Mucosa of descending colon (tissue), 3 donors: ENCODE measurements at regions not wholly inside any gene's neighbourhood (a gene's known extent, or its start where the extent isn't known, plus 50 kb on each side); places are given as distances from the start of the nearest gene placed in this dataset.

ENCODE experiments used
- ATAC-seq: fragments of 200-7000 bp; cut with Tn5 transposase; one replicate; pipeline ENCODE4 v1.9.1; 2020; ENCODE audit warnings: mild to moderate bottlenecking, moderate library complexity
- DNase-seq, 3 donors: peaks; one replicate each; pipeline ENCODE4 v3.0.0-alpha.2; 2020
- H3K36me3 ChIP-seq: fragments of 200-600 bp; one replicate; pipeline ENCODE4 v1.8.0; 2021; ENCODE audit warnings: low read depth, mild to moderate bottlenecking
- H3K4me1 ChIP-seq: fragments of 200-600 bp; one replicate; pipeline ENCODE4 v1.8.0; 2021; ENCODE audit warnings: low read depth, mild to moderate bottlenecking
- H3K4me3 ChIP-seq: fragments of 200-600 bp; one replicate; pipeline ENCODE4 v1.8.0; 2021; ENCODE audit warnings: mild to moderate bottlenecking
- H3K9me3 ChIP-seq: fragments of 200-600 bp; one replicate; pipeline ENCODE4 v1.8.0; 2021; ENCODE audit warnings: mild to moderate bottlenecking
- CTCF ChIP-seq: fragments of 200-600 bp; IDR thresholded peaks from one replicate; pipeline ENCODE4 v1.8.0; 2022; ENCODE audit warnings: antibody characterized with exemption, mild to moderate bottlenecking
- intact Hi-C, 2 donors: fragments of 100-400 bp; cut with DNase I in 1 of 2; cut with micrococcal nuclease in 1 of 2; formaldehyde crosslinking; loops; one replicate each; pipeline versions ENCODE4 v1.11.0 to v1.11.1; 2022; cut with DNase I, micrococcal nuclease
- donor health status: DM: no; HTN: no; CAD: no; lungs with moderate emphysema.
- donor health status: DM: no; HTN: no; CAD: no.
- donor health status: DM: no; HTN: yes; CAD: no.

GRCh38 chr18:60232541-60232940 is 140.0 kb downstream of the MC4R start:
- intact Hi-C loops, result loop anchor here in 1 of 2 donors (10.0 kb wide), 1 partner anchor 62 kb away; no protein-coding TSS in a partner anchor
- Histone ChIP-seq H3K4me1 (no peaks in the 10 kb centered on the region), H3K4me3 (no peak overlapping the region), H3K36me3 (no peaks in the 10 kb centered on the region), H3K9me3 (no peaks in the 10 kb centered on the region)
- no peak for TF ChIP-seq CTCF
- DNase-seq (no peak), ATAC-seq (peak; percentile 68)

GRCh38 chr18:60228609-60229595 is 143.7 kb downstream of the MC4R start:
- DNase-seq, result no peak
- H3K4me1 ChIP-seq, result no peaks in the 10 kb centered on the region

GRCh38 chr18:60215432-60215831 is 157.1 kb downstream of the MC4R start:
- Histone ChIP-seq H3K4me1 (no peaks in the 10 kb centered on the region), H3K9me3 (no peaks in the 10 kb centered on the region), H3K4me3 (no peak overlapping the region), H3K36me3 (no peaks in the 10 kb centered on the region)
- intact Hi-C loops, result no loop called here
- DNase-seq (no peak), ATAC-seq (no peak)
- no peak for TF ChIP-seq CTCF

More at GRCh38 chr18:60228609-60229595, 143.7 kb downstream of the MC4R start:
- Histone ChIP-seq H3K9me3 (no peaks in the 10 kb centered on the region), H3K36me3 (no peaks in the 10 kb centered on the region), H3K4me3 (no peak overlapping the region)
- no peak for TF ChIP-seq CTCF
- intact Hi-C loops, result no loop called here
- ATAC-seq, result no peak

- intact Hi-C loops, result no loop called here
Measured at GRCh38 chr18:60209042-60209441, 163.5 kb downstream of the MC4R start.

GRCh38 chr18:60202708-60203107 is 169.9 kb downstream of the MC4R start:
- DNase-seq (peak in 1 of 3 donors; percentile 9), ATAC-seq (peak; percentile 68)
- no peak for TF ChIP-seq CTCF
- Histone ChIP-seq H3K4me3 (no peak overlapping the region), H3K4me1 (no peaks in the 10 kb centered on the region), H3K9me3 (no peaks in the 10 kb centered on the region), H3K36me3 (no peaks in the 10 kb centered on the region)
- intact Hi-C loops, result no loop called here

More at GRCh38 chr18:60209042-60209441, 163.5 kb downstream of the MC4R start:
- DNase-seq (no peak), ATAC-seq (no peak)
- Histone ChIP-seq H3K4me1 (no peaks in the 10 kb centered on the region), H3K9me3 (no peaks in the 10 kb centered on the region), H3K4me3 (no peak overlapping the region), H3K36me3 (no peaks in the 10 kb centered on the region)
- no peak for TF ChIP-seq CTCF
